ENCODE measurements at regions not wholly inside any gene's neighbourhood (a gene's known extent, or its start where the extent isn't known, plus 50 kb on each side); places are given as distances from the start of the nearest gene placed in this dataset.

GRCh38 chr14:98015921-98016320 lies 1218.7 kb downstream of the VRK1 start:
- no peak for TF ChIP-seq YY1 (IDR thresholded peaks at IDR 0.05; ENCODE audit: low read depth)
- no peak for TF ChIP-seq REST (IDR thresholded peaks at IDR 0.05; ENCODE audit: low read depth)
- TF ChIP-seq MAX (IDR thresholded peaks at IDR 0.05) = no peak
- no peak for TF ChIP-seq EP300 (IDR thresholded peaks at IDR 0.05; ENCODE audit: borderline replicate concordance)
- TF ChIP-seq RAD21 (IDR thresholded peaks at IDR 0.05; ENCODE audit: low read depth) = no peak
- no peak for TF ChIP-seq EGR1 (IDR thresholded peaks at IDR 0.05)
- no peak for TF ChIP-seq TAF1 (IDR thresholded peaks at IDR 0.05; ENCODE audit: low read depth)
- TF ChIP-seq CREB1 (IDR thresholded peaks at IDR 0.05; ENCODE audit: low read depth) = no peak
- no peak for TF ChIP-seq TCF12 (IDR thresholded peaks at IDR 0.05; ENCODE audit: low read depth)
- no peak for TF ChIP-seq NFIC (IDR thresholded peaks at IDR 0.05)
- no peak for TF ChIP-seq TEAD4 (IDR thresholded peaks at IDR 0.05)
- no peak for TF ChIP-seq USF1 (IDR thresholded peaks at IDR 0.05)
- no peak for TF ChIP-seq FOXM1 (IDR thresholded peaks at IDR 0.05; ENCODE audit: borderline replicate concordance, low read depth)
- TF ChIP-seq CEBPB (IDR thresholded peaks at IDR 0.05) = no peak
